HepG2 (cell line): ENCODE measurements at regions not wholly inside any gene's neighbourhood (a gene's known extent, or its start where the extent isn't known, plus 50 kb on each side); places are given as distances from the start of the nearest gene placed in this dataset.

Experiments
- ARID2 ChIP-seq: sonication (generic); formaldehyde crosslinking; IDR thresholded peaks from 2 replicates; pipeline ENCODE4 v1.8.1; 2022; ENCODE audit warnings: mild to moderate bottlenecking, missing genetic modification reagents, borderline replicate concordance
- ATF2 ChIP-seq: sonication (generic); formaldehyde crosslinking; IDR thresholded peaks from 2 replicates; pipeline ENCODE4 v1.4.0; 2020; ENCODE audit warnings: missing genetic modification reagents
- EZH2 ChIP-seq: conservative IDR thresholded peaks from 2 replicates; pipeline ENCODE4 v1.6.1; 2012; ENCODE audit warnings: mild to moderate bottlenecking, low read depth, low read length, moderate library complexity
- GABPB1 ChIP-seq: IDR thresholded peaks from 2 replicates; pipeline ENCODE4 v1.6.1; 2016; ENCODE audit warnings: mild to moderate bottlenecking, missing genetic modification reagents, moderate library complexity, missing compliant biosample characterization
- IRF2 ChIP-seq: IDR thresholded peaks from 2 replicates; pipeline ENCODE4 v1.6.1; 2018; ENCODE audit warnings: missing genetic modification reagents, missing compliant biosample characterization
- MED1 ChIP-seq: sonication (generic); formaldehyde crosslinking; IDR thresholded peaks from 2 replicates; pipeline ENCODE4 v1.4.0; 2020; ENCODE audit warnings: missing genetic modification reagents
- POLR2AphosphoS5 ChIP-seq: IDR thresholded peaks from 2 replicates; pipeline ENCODE4 v1.6.1; 2012; ENCODE audit warnings: low read depth, low read length
- RAD21 ChIP-seq: fragments of 450-650 bp; formaldehyde crosslinking; IDR thresholded peaks from 2 replicates; pipeline ENCODE4 v1.5.0; 2020; ENCODE audit warnings: mild to moderate bottlenecking
- THRA ChIP-seq: sonication (generic); formaldehyde crosslinking; IDR thresholded peaks from 2 replicates; pipeline ENCODE4 v1.4.0; 2020; ENCODE audit warnings: missing genetic modification reagents, borderline replicate concordance
- ZBTB3 ChIP-seq: sonication (generic); formaldehyde crosslinking; IDR thresholded peaks from 2 replicates; pipeline ENCODE4 v1.4.0; 2020; ENCODE audit warnings: low read depth, mild to moderate bottlenecking, moderate library complexity, missing genetic modification reagents, borderline replicate concordance
- ZSCAN29 ChIP-seq: sonication (generic); formaldehyde crosslinking; conservative IDR thresholded peaks from 2 replicates; pipeline ENCODE4 v1.4.0; 2020; ENCODE audit warnings: mild to moderate bottlenecking, missing genetic modification reagents

GRCh38 chr4:35562861-35563260, 681.5 kb downstream of the ARAP2 start:
- no peak for TF ChIP-seq GABPB1
- TF ChIP-seq RAD21 (CRISPR knock-in tag) = no peak
- no peak for TF ChIP-seq ZSCAN29 (CRISPR knock-in tag)
- TF ChIP-seq POLR2AphosphoS5 = no peak
- no peak for TF ChIP-seq MED1 (CRISPR knock-in tag)
- no peak for TF ChIP-seq ZBTB3 (CRISPR knock-in tag)
- no peak for TF ChIP-seq THRA (CRISPR knock-in tag)
- no peak for TF ChIP-seq EZH2
- no peak for TF ChIP-seq ARID2 (CRISPR knock-in tag)
- TF ChIP-seq ATF2 (CRISPR knock-in tag) = no peak
- no peak for TF ChIP-seq IRF2 (CRISPR knock-in tag)
